GM21360 (cell line): ENCODE measurements at regions not wholly inside any gene's neighbourhood (a gene's known extent, or its start where the extent isn't known, plus 50 kb on each side); places are given as distances from the start of the nearest gene placed in this dataset.
"Not testable (repeated sequence)": the region's sequence is repeated elsewhere in the genome, so short reads cannot be mapped to it uniquely, and the experiment has no call there.

Experiments used
- ATAC-seq: cut with Tn5 transposase; IDR thresholded peaks from one replicate; pipeline ENCODE4 v1.9.1; 2021; ENCODE audit warnings: mild to moderate bottlenecking, moderate library complexity; ENCODE audit not compliant: unreplicated experiment

- ATAC-seq: no peak
These were observed 221.6 kb downstream of the STK31 start for GRCh38 chr7:23931633-23932032.

- no peak for ATAC-seq
These were observed 228.2 kb downstream of the STK31 start for GRCh38 chr7:23938215-23938614.

GRCh38 chr7:23938937-23939552, 229.0 kb downstream of the STK31 start:
- ATAC-seq: no peak

- ATAC-seq: not testable (repeated sequence)
These were observed 229.7 kb downstream of the STK31 start for GRCh38 chr7:23939747-23940146.

GRCh38 chr7:23941551-23941950, 231.5 kb downstream of the STK31 start:
- no peak for ATAC-seq

- ATAC-seq: no peak
These were observed 232.0 kb downstream of the STK31 start for GRCh38 chr7:23942032-23942431.

- ATAC-seq: no peak
These were observed 234.1 kb downstream of the STK31 start for GRCh38 chr7:23944131-23944530.

- no peak for ATAC-seq
These were observed 235.5 kb downstream of the STK31 start for GRCh38 chr7:23945472-23945871.

GRCh38 chr7:23955145-23955544, 245.1 kb downstream of the STK31 start:
- ATAC-seq: no peak

- no peak for ATAC-seq
These were observed 245.7 kb downstream of the STK31 start for GRCh38 chr7:23955600-23956149.

- no peak for ATAC-seq
These were observed 247.0 kb downstream of the STK31 start for GRCh38 chr7:23956772-23957576.

- no peak for ATAC-seq
These were observed 249.8 kb downstream of the STK31 start for GRCh38 chr7:23959821-23960220.

GRCh38 chr7:23960361-23960760, 250.3 kb downstream of the STK31 start:
- no peak for ATAC-seq

- ATAC-seq: no peak
These were observed 253.6 kb downstream of the STK31 start for GRCh38 chr7:23963461-23964165.

GRCh38 chr7:23964715-23965114, 254.7 kb downstream of the STK31 start:
- no peak for ATAC-seq

- no peak for ATAC-seq
These were observed 255.3 kb downstream of the STK31 start for GRCh38 chr7:23965296-23965695.

GRCh38 chr7:23966941-23967340, 256.9 kb downstream of the STK31 start:
- ATAC-seq: no peak

- no peak for ATAC-seq
These were observed 258.1 kb downstream of the STK31 start for GRCh38 chr7:23967949-23968599.

- ATAC-seq: no peak
These were observed 258.8 kb downstream of the STK31 start for GRCh38 chr7:23968791-23969190.

- no peak for ATAC-seq
These were observed 259.4 kb downstream of the STK31 start for GRCh38 chr7:23969443-23969842.

GRCh38 chr7:23970193-23970592, 260.2 kb downstream of the STK31 start:
- ATAC-seq: no peak
